Lung microvascular endothelial cell (primary cell): ENCODE measurements at regions not wholly inside any gene's neighbourhood (a gene's known extent, or its start where the extent isn't known, plus 50 kb on each side); places are given as distances from the start of the nearest gene placed in this dataset.

Experiments
- DNase-seq, 2 donors: peaks; one replicate each; pipeline versions ENCODE4 v3.0.0 to v3.0.0-alpha.2; 2010; ENCODE audit warnings: low read depth in 2 of 2

DNA sequence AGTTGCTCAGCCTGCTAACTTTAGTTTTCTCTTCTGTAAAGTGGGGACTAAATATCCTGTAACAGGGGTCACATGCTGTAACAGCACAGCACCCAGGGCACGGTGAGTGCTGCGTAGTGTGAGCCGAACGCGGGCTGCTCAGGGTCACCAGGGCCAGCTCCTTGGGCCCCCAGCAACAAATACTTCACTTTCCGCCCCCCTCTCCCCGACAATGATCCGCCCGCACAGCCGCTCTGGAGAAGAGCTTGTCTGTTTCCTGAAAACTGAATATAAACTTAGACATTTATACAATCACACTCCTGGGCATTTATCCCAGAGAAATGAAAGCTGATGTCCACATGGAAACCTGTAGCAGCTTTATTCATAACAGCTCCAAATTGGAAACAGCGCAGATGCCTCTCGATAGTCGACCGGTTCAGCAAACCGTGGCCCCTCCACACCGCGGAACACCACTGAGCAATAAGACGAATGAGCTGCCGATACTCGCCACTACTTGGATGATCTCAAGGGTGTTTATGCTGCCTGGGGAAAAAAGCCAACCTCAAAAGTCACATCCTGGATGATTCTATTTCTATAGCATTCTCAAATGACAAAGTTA lies 267.2 kb downstream of the PARN start:
- DNase-seq: no peak

GRCh38 chr16:14360326-14361037 lies 269.6 kb downstream of the PARN start:
- DNase-seq: no peak

GRCh38 chr16:14358697-14359305 lies 271.3 kb downstream of the PARN start:
- no peak for DNase-seq

GRCh38 chr16:14357328-14357727 lies 272.7 kb downstream of the PARN start:
- DNase-seq: no peak

GRCh38 chr16:14356064-14356463 lies 274.0 kb downstream of the PARN start:
- DNase-seq: no peak

- no peak for DNase-seq
Observed at GRCh38 chr16:14354561-14355351, 275.3 kb downstream of the PARN start.

DNA sequence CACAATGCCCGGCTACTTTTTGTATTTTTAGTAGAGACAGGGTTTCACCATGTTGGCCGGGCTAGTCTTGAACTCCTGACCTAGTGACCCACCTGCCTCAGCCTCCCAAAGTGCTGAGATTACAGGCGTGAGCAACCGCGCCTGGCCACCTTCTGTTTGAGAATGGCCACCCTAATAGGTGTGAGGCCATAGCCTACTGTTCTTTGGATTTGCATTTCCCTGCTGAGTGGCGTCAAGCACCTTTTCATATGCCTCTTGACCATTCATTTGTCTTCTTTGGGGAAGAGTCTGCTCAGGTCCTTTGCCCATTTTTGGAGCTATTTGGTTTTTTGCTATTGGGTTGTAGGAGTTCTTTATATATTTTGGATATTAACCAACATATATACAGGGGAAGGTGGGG lies 276.7 kb downstream of the PARN start:
- DNase-seq: no peak

DNA sequence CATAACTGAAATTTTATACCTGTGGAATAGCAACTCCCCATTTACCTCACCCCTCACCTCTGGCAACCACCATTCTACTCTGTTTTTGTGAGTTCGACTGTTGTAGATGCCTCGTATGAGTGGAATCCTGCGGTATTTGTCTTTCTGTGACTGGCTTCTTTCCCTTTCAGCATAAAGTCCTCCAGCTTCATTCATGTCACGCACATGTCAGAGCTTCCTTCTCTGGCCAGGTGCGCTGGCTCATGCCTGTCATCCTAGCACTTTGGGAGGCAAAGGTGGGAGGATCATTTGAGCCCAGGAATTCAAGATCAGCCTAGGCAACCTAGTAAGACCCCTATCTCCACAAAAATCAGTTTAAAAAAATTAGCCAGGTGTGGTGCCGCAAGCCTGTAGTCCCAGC lies 278.4 kb downstream of the PARN start:
- no peak for DNase-seq

DNA sequence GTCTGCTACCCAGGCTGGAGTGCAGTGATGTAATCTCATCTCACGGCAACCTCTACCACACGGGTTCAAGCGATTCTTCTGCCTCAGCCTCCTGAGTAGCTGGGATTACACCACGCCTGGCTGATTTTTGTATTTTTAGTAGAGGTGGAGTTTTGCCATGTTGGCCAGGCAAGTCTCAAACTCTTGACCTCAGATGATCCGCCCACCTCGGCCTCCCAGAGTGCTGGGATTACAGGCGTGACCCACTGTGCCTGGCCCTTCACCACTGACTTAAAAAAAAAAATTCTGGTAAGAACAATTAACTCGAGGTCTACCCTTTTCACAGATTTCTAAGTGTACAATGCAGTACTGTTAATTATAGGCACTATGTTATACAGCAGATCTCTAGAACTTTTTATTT lies 279.4 kb downstream of the PARN start:
- no peak for DNase-seq

GRCh38 chr16:14350081-14350480 lies 279.0 kb downstream of the MRTFB start:
- DNase-seq: no peak

- no peak for DNase-seq
Observed at GRCh38 chr16:14347706-14348105, 276.6 kb downstream of the MRTFB start.

- DNase-seq: no peak
Observed at GRCh38 chr16:14346278-14347142, 275.4 kb downstream of the MRTFB start.

DNA sequence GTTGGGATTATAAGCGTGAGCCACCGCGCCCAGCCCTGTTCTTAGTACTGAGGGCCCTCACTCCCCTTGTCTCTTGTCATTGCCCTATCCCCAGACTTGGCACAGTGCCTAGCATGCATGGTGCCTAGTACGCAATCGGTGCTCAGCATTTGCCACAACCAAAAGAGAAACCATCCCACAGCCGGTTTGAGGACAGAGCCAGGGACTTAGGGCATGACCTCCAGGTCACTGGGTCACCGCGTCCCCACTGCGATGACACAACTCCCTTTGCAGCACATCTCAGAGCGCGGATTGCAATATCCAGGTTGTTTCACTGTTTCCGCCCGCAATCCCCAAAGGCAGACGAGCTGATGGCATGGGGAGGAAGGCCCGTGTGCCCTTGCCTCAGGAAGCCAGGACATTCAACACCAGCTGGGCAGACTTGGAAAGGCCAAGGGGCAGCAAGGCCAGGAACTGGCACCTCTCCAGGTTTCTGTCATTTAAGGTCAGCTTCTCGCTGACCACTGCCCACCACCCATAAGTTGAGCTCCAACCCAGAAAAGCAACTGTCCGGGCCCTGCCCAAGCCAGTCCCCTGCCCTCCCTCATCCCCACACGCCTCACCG lies 274.5 kb downstream of the MRTFB start:
- DNase-seq: no peak

- DNase-seq: no peak
Observed at GRCh38 chr16:14344945-14345344, 273.8 kb downstream of the MRTFB start.

DNA sequence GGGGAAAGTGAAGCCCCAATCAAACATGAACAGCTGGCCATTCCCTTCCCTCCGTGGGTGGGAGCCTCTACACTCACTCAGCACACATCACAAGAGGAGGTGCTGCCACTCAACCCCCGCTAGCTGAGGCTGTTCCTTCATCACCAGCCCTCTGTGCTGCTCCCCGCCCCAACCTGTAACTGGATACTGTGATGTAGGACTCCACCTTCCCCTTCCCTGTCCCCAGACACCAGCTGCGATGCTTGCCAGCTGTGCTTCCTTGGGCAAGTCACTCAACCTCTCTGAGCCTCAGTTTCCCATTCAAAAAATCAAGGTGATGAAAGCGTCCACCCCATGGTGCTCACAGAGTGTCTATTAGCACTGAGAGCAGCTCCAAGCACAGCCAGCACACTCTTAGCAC lies 273.2 kb downstream of the MRTFB start:
- no peak for DNase-seq

DNA sequence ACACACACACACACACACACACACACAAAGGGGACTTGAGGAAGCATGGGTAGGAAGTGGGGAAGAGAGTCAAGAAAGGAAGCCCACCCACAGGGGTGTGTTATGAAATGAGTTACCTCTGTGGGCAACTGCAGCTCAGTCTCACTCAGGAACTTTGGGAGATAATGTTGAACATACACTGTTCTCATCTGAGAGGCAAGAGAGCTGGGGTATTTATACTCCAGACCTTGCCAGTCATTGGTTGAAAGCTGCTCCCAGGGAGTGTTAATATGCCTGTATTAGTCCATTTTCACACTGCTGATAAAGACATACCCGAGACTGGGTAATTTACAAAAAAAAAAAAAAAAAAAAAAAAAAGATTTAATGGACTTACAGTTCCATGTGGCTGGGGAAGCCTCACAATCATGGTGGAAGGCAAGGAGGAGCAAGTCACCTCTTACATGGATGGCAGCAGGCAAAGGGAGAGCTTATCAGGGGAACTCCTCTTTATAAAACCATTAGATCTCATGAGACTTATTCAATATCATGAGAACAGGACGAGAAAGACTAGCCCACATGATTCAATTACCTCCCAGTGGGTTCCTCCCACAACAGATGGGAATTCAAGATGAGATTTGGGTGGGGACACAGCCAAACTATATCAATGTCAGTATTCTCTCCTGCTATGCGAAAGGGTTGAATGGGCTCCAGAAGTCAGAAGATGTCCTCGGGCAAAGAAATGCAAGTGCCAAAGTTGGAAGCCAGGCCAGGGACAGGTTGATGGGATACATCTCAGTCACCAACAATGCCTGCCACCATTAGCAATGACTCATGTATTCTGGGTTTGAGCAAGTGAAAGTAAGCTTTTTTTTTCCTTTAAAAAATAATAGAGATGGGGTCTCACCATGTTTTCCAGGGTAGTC lies 270.5 kb downstream of the MRTFB start:
- no peak for DNase-seq

- DNase-seq: no peak
Observed at GRCh38 chr16:14339694-14340093, 268.6 kb downstream of the MRTFB start.

GRCh38 chr16:14338969-14339368 lies 267.9 kb downstream of the MRTFB start:
- DNase-seq: no peak

DNA sequence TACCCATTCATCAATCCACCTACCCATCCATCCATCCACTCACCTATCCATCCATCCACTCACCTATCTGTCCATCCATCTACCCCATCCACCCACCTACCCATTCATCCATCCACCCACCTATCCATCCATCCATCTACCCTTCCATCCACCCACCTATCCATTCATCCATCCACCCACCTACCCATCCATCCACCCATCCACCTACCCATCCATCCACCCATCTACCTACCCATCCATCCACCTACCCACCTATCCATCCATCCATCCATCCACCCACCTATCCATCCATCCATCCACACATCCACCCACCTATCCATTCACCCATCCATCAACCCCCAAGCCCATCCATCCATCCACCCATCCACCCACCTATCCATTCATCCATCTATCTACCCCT lies 267.1 kb downstream of the MRTFB start:
- no peak for DNase-seq
